GM19035 (cell line): ENCODE measurements at regions not wholly inside any gene's neighbourhood (a gene's known extent, or its start where the extent isn't known, plus 50 kb on each side); places are given as distances from the start of the nearest gene placed in this dataset.

Experiments used
- ATAC-seq: cut with Tn5 transposase; IDR thresholded peaks from one replicate; pipeline ENCODE4 v1.9.1; 2021; ENCODE audit not compliant: unreplicated experiment

- no peak for ATAC-seq
Observed at GRCh38 chr2:136247204-136247950, 129.4 kb upstream of the CXCR4 start.

GRCh38 chr2:136246086-136246669 lies 128.2 kb upstream of the CXCR4 start:
- ATAC-seq = peak; percentile 90

GRCh38 chr2:136245211-136245610 lies 127.3 kb upstream of the CXCR4 start:
- no peak for ATAC-seq

- no peak for ATAC-seq
Observed at GRCh38 chr2:136244536-136244885, 126.6 kb upstream of the CXCR4 start.

- ATAC-seq = no peak
Observed at GRCh38 chr2:136243638-136244535, 125.9 kb upstream of the CXCR4 start.

GRCh38 chr2:136242687-136243277 lies 124.8 kb upstream of the CXCR4 start:
- no peak for ATAC-seq

- ATAC-seq = no peak
Observed at GRCh38 chr2:136242100-136242499, 124.2 kb upstream of the CXCR4 start.

- ATAC-seq = no peak
Observed at GRCh38 chr2:136239079-136239685, 121.2 kb upstream of the CXCR4 start.

- ATAC-seq = peak; percentile 88
Observed at GRCh38 chr2:136238286-136239078, 120.5 kb upstream of the CXCR4 start.

GRCh38 chr2:136236019-136236418 lies 118.1 kb upstream of the CXCR4 start:
- ATAC-seq = no peak

- ATAC-seq = no peak
Observed at GRCh38 chr2:136235546-136235945, 117.6 kb upstream of the CXCR4 start.

GRCh38 chr2:136234261-136234660 lies 116.3 kb upstream of the CXCR4 start:
- ATAC-seq = no peak

- no peak for ATAC-seq
Observed at GRCh38 chr2:136233298-136233697, 115.3 kb upstream of the CXCR4 start.

GRCh38 chr2:136232456-136233172 lies 114.7 kb upstream of the CXCR4 start:
- ATAC-seq = no peak

GRCh38 chr2:136230464-136230863 lies 112.5 kb upstream of the CXCR4 start:
- ATAC-seq = no peak

- no peak for ATAC-seq
Observed at GRCh38 chr2:136226903-136227302, 109.0 kb upstream of the CXCR4 start.

- ATAC-seq = peak; percentile 72
Observed at GRCh38 chr2:136225950-136226835, 108.2 kb upstream of the CXCR4 start.

GRCh38 chr2:136223274-136223673 lies 105.3 kb upstream of the CXCR4 start:
- no peak for ATAC-seq

GRCh38 chr2:136222862-136223261 lies 104.9 kb upstream of the CXCR4 start:
- ATAC-seq = no peak
